SW 1271 (cell line): ENCODE measurements at regions not wholly inside any gene's neighbourhood (a gene's known extent, or its start where the extent isn't known, plus 50 kb on each side); places are given as distances from the start of the nearest gene placed in this dataset.
A peak's percentile ranks its signal among the peaks of the same experiment; 100 is the strongest.
"Not testable (repeated sequence)": the region's sequence is repeated elsewhere in the genome, so short reads cannot be mapped to it uniquely, and the experiment has no call there.

Source experiments
- DNase-seq, 2 experiments: peaks; one replicate each; lab custom pipeline; 2025; lab: John Stamatoyannopoulos, UW

DNA sequence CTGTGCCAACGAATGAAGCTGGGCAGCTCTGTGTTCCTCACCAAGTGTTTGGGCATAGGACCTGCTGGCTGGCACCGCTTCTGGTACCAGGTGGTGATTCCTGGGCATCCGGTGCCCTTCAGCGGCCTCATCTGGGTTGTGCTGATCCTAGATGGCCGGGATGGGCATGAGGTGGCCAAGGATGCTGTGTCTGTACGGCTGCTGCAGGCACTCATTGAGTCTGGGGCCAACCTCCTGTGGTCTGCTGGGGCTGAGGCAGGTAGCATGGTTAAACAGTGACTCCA, 96.1 kb upstream of the PLEKHM1 start:
- DNase-seq, result not testable (repeated sequence)

DNA sequence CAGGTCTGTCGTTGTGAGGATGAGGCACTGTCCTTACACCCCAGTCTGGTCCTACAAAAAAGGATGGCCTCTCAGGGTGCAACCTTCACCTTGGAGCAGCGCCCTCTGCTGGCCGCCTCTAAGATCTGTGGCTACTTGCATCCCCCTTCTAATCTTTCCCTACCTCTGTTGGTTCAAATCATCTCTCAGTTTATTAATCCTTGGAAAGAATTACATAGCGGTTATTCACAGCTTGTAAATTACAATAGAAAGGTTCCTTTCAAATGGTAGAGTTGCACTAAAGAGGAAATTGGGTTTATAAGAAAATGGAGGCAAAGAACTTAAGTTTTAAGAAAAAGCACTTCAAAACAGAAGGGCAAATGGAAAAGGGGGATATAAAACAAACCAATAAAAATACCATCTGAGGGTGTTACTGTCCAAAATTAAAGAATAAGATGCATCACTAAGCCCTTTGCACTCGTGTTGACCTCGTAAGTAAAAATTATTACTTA, 102.0 kb upstream of the PLEKHM1 start:
- not testable (repeated sequence) for DNase-seq

DNA sequence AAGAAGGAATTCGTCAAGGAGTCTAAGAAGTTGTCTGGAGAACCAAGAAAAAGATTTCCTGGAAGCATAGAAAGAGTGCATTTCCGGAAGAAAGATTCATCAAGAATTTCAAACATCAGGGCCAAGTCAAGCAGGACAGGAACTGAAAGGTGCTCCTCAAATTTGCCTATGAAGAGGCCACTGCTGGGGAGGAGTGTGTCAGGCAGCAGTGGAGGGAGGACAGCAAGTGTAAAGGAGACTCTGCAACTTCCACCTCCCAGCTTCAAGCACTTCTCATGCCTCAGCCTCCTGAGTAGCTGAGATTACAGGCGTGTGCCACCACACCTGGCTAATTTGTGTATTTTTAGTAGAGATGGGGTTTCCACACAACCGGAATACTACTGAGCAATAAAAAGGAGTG, 105.8 kb upstream of the PLEKHM1 start:
- DNase-seq, result not testable (repeated sequence)

DNA sequence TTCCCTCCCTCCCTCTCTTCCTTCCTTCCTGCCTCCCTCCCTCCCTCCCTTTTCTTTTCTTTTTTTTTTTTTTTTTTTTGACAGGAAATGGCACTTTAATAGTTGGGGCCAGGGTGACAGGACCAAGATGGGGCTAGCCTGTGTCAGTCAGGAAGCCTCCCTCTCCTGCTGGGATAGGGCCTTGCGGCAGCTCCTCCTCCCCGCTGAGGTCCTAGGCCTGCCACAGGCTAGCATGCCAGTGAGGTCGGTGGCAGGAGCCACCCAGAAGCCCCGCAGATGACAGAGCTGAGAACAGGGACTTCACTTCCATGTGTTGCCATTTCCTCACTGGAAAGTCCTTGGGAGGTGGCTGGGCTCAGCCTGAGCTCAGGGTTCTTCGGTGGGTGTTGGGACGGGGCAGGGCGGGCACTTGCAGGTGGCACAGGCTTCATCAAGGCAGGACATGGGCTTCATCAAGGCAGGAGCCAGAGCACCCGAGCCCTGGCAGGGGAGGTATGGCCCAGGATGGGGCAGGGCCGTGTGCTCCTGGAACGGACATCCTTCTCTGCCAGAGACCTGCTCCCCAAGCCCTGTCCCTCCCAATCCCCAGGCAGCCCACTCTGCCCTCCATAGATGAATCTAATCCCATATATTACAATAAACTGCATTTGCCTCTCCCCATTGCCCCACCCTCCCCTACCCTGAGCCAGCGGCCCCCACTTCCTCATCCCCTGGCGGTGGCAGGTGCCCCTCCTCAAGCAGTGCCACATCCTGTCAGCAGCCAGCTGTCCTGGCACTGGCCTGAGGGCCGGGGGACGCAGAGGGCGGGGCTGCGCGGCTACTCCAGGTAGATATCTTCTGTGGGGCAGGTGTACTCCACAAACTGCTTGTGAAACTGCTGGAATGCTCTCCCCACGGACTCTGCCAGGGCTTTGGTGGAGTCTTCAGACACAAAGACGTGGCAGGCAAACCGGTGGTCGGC, 109.8 kb upstream of the PLEKHM1 start:
- DNase-seq, result not testable (repeated sequence)

DNA sequence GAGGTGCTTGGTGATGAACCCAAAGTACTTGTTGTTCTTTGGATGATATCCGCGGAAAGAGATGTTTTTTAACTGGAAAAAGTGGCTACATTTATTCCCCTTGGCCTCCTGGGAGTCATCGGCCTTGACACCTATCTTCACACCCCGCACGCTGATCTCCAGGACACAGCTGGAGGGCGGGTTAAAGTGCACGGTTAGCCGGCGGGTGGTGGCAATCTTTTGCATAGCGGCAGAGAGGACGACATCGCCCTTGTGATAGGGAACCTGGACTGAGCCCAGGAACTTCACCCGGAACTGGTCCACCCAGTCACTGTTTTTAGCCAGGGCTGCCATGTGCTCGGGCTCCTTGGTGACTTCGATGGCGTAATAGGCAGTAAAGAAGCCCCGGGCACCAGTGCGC, 110.5 kb upstream of the PLEKHM1 start:
- not testable (repeated sequence) for DNase-seq

DNA sequence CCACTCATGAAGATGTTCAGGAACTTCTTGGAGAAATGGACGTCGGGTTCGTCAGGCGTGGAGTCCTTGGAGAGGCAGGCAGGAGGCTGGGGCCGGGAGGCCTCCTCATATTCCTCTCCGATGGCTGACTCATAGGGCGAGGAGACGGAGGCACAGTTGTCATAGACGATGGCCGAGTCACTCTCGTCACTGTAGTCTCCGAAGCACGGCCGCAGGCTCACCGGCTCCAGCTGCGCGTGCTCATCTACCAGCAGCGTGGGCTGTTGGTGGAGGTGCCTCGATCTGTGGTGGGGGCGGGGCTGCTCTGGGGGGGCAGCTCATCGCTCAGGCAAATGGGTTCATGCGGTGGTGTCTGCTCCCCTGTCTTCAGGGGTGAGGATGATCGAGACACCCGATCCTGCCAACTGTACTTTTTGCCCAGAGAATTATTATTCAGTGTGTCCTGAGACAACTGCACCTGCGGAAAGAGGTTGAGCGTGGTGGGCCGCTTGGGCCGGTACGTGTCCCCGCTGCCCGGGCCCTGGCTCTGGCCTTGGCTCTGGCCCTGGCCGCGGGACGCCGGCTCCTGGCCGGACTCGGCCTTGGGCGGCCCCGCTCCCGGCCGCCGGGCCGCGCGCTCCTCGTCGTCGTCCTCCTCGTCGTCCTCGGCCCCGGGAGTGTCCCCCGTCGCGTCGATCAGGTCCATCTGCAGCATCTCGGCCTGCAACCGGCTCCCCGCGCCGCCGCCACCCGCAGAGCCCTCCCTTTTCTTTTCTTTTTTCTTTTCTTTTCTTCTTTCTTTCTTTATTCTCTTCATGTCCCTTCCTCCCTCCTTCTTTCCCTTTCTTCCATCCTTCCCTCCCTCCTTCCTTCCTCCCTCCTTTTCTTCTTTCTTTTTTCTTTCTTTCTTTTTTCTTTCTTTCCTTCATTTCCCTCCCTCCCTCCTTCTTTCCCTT, 111.4 kb upstream of the PLEKHM1 start:
- not testable (repeated sequence) for DNase-seq

DNA sequence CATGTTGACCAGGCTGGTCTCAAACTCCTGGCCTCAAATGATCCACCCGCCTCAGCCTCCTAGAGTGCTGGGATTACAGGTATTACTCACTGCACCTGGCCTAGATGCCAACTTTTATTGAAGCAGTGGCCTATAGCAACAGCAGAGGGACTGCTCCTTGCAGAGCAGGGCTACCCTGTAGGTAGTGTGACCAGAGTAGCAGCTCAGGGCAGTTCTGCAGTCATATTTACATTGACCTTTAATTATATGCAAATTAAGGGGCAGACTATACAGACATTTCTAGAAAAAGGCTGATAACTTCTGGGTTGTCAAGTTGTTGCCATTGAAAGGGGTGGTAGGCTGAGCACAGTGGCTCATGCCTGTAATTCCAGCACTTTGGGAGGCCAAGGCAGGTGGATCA, 115.2 kb upstream of the PLEKHM1 start:
- DNase-seq, result not testable (repeated sequence)

DNA sequence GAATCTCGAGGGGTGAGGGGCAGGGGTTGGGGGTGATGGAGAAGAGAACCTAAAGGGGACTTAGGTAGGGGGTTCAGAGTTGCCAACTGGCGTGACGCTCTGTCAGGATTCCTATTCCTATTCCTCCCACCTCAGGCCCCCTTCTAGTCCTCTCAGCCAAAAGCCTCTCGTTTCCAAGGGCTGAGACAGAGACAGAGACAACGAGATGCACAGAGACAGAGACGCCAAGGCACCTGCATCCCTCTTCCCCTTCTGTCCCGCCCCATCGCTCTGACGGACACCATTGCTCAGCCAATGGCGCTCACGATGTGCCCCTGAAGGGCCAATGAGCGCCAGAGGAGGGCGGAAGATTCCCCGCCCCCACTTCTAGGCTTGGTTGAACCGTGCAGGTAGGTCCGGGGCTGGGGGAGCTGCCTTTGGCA, 129.5 kb upstream of the PLEKHM1 start:
- not testable (repeated sequence) for DNase-seq

DNA sequence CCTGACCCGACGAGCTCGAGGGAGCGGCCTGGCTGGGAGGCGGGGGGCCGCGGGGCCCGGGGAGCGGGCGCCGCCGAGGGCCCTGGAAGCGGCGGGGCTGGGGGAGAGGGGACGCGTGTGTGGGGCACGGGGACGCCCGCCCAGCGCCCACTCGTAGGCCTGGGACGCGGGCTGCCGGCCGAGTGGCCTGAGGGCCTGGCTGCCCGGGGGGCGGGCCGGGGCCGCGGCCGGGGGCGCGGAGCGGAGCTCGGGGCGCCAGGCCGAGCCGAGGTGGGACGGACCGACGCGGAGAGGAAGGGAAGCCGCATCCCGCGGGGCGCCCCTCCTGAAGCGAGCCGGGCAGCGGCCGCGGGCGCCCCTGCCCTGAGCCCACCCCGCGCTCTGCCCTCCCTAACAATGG, 129.9 kb upstream of the PLEKHM1 start:
- not testable (repeated sequence) for DNase-seq

DNA sequence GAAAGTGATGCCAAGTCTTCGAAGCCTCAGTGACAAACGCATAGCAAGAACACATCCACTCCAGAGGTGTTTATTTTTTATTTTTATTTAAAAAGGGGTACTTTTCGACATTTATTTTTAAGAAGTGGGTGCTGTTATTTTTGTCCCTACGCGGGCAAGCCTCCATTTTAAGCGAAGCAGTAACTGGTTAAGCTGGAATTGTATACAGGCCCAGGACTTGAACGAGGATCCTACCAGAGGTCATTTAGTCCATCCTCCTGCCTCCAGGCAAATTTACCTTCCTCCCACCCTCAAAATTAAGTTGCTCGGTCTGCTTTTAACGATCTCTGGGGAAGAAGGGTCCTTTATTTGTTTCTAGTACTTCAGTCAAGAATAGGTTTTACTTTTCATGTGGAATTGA, 130.6 kb upstream of the PLEKHM1 start:
- DNase-seq, result not testable (repeated sequence)

DNA sequence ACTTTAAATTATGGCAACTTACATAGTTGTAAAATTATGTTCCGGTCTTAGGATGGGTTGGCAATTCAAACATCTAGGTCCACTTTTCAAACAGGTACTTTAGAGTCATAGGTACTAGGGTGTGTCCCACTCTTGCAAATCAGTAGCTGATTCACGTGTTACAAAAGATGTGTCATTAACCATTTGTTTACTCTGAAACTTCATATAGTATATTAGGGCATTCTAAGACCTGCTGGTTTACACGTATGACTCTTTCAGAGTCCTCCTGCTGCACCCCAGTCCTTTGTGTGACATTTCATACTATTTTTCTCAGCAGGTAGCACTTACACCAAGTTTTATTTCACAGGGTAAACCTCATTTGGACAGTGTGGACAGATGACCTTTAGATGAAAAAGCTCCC, 131.8 kb upstream of the PLEKHM1 start:
- not testable (repeated sequence) for DNase-seq

DNA sequence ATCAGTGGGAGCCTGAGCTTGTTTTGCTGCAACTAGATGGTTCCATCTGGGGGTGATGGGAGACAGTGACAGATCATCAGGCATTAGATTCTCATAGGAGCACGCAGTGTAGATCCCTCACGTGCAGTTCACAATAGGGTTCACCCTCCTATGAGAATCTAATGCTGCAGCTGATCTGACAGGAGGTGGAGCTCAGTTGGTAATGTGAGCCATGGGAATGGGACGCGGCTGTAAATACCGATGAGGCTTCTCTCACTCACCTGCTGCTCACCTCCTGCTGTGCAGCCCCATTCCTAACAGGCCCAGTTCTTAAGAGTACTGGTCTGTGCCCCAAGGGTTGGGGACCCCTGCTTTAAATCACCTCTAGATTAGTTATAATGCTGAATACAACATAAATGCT, 137.5 kb upstream of the PLEKHM1 start:
- DNase-seq, result no peak

DNA sequence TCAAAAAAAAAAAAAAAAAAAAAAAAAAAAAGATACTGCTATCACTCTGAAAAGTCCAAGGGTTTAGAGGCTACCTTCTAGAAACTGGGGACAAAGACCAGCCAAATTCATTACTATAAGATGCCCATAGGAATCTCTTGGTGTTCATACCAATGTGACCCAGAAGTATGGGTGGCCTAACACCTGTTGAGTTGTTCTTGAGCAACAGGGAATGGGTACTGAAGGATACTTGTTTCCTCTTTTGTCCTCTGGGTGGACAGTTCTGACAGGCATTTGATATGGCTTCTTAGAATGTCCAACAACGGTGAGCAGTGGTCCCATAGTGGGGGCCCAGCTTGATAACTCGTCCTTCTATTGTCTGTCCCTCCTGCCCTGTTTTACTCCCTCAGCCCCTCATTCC, 141.4 kb upstream of the PLEKHM1 start:
- DNase-seq, result no peak

DNA sequence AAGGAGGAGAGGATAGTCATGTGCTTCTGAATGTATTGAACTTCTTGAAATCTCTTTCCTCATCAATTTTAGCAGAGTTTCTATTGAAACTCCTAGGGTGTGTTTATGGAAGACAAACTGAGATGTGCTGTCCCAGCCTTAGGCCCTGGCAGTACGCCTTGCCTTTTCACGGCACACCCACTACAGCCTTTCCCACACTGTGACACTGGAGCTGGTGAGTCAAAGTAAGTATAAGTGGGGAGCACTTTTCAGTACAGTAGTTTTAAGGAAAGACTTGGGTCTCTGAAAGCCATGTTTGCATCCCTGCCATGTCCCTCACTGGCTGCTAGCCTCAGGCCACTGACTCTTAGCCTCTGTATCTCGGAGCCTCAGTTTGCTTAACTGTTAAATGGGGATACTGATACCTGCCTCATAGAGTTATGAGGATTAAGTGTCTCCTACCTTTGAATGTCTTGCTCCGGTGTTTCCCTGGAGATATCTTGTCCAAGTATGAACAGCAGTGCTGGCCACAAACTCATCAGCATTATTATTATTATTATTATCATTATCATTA, 144.7 kb upstream of the CRHR1 start:
- DNase-seq, result no peak

DNA sequence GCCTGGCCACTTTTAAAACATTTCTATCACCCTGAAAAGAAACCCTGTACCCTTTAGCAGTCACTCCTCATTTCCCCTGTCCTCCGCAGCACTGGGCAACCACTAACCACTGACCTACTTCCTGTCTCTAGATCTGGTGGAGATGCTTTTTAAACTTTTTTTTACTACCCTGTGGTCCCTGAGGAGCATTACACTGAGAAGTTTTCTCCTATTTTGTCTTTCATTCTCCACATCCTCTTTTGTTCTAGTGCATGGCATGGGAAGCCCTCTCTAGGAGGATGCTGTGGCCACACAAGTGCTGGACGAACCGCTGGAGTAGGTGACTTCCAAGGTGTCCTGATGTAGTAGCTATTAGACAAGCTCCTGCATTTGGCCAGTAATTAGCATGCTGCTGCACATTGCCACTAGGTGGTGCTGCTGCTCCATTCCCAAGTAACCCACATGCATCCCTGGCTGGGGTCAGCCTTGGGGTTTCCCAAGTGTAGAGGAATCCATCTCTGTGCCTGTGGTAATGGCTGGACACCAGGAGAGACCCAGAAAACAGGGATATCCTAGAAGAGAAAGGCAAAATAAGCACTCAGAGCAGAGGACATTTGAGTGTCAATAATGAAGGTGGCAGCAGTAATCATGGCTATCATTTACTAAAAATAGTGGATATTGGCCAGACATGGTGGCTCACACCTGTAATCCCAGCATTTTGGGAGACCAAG, 143.8 kb upstream of the CRHR1 start:
- DNase-seq, result no peak

DNA sequence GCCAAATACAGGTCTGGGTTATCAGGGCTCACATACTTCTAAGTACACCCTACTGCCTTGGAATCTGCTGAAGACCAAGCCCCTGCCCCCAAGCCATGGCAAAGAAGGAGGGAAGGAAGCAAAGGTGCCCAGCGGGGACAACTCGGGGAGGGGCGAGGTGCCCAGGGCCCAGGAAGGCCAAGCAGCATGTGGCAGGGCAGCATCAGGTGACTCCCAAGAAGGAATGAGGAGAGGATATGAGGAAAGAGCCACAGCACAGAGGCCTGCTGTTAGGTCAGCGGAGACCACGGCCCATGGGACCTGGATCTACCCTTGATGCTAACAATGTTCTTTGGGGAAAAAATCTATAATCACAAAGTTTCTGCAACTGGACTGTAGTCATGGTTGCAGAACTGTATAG, 142.6 kb upstream of the CRHR1 start:
- peak in 1 of 2 experiments; percentile 6 for DNase-seq

DNA sequence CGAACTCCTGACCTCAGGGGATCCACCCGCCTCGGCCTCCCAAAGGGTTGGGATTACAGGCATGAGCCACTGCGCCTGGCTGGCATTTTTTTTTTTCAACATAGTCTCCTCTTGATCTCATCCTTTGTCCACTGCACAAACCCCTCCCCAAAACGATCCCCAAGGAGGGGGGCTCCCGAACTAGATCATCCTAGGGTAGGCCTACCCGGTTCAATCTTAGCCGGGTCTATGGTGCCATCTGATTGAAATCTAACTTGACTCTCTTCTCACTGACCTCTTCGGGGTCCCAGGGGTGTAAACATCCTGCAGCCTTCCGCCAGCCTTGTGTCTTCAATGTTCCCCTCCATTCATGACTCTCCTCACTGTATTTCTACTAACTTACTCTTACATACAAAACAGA, 140.5 kb upstream of the CRHR1 start:
- no peak for DNase-seq

DNA sequence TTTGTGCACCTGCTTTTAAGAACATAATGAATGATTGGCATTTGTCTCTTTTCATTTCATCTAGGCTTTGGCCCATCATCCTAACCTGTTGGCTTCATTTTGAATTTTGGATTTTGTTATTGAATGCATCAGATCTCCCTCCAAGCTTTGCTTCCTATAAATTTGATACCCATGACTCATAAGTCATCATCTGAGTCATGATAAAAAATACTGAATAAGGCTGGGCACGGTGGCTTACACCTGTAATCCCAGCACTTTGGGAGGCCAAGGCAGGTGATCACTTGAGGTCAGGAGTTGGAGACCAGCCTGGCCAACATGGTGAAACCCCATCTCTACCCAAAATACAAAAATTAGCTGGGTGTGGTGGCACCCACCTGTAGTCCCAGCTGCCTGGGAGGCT, 139.5 kb upstream of the CRHR1 start:
- not testable (repeated sequence) for DNase-seq

DNA sequence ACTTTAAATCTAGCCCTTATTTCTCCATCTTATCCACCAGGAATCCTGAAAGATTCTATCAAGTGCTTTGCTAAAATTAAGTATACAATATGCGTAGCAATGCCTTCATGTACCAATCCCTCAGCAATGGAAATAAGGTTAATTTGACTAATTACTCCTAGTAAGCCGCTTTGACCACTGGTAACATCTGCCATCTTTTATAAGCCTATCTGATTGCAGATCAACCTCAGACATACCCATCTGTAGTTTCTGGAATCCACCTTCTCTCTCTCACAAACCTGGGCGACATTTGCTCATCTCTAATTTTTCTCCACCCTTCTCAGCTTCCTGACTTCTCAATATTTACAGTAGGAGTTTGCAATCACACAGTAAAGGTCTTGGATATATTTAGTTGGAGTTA, 138.8 kb upstream of the CRHR1 start:
- DNase-seq, result no peak

DNA sequence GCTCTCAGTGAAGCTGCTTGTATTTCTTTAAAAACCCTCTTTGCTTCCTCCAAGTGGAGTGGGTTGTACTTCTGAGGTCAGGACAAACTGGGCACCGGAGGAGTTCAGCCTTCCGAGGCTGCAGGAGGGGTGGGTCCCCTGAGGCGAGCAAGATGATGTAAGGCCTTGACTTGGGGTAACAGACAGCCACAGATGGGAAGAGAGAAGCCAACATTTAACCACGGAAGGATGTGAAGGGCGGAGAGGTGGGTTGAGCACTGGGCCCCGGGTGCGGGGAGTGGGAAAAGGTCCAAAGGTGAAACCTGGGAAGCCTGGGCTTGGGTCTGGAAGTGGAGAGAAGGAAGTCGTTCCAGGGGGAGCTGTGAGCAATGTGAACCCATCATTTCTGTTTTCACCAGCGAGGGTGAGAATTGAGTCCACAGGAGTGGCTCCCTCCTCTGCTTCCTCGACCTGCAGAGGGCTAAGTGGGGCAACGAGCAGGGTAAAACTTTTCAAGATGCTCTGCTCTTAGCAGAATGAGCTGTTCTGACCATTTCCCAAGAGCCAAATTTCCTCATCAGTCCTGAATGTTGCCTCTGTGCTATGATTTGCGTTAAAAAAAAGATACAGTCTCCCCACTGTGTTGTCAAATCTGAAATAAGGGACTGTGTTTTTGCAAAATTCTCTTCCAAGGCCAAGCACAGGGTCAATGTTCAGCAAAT, 137.7 kb upstream of the CRHR1 start:
- DNase-seq, result no peak

DNA sequence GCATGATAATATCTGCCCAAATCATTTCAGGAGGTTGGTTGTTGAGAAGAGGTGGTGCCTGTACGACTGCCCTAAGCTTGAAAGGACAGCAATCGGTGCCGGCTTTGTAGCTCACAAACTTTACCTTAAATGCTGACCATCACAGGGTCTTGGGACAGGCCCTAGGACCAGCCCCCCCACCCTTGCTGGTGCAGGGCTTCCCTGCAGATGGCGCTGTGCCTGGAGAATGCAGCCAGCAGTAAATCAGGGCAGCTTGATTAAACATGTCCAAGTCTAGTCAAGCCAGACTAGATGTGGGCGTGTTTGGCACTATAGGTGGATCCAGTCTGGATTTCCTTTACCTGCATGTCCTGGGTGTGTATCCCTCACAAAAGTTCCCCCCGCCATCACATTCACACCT, 135.5 kb upstream of the CRHR1 start:
- DNase-seq, result no peak
